ENCODE measurements at regions not wholly inside any gene's neighbourhood (a gene's known extent, or its start where the extent isn't known, plus 50 kb on each side); places are given as distances from the start of the nearest gene placed in this dataset.

GRCh38 chr21:25329227-25329825 lies 278.0 kb downstream of the MRPL39 start:
- no peak for DNase-seq (ENCODE audit: low spot score in 2 of 2, unreplicated experiment in 2 of 2)
- no peaks in the 10 kb centered on the region for H3K36me3 Mint-ChIP-seq
- H3K4me1 Mint-ChIP-seq: peaks cover 3% of the 10 kb centered on the region
- no peaks in the 10 kb centered on the region for H3K27me3 Mint-ChIP-seq (ENCODE audit: low read depth)
- H3K9me3 Mint-ChIP-seq: peaks cover under 1% of the 10 kb centered on the region
- no peak for TF ChIP-seq CTCF (IDR thresholded peaks at IDR 0.05; ENCODE audit: unreplicated experiment)
- no peak overlapping the region for H3K27ac Mint-ChIP-seq
- H3K4me3 Mint-ChIP-seq: no peak overlapping the region

GRCh38 chr21:25328736-25329135 lies 278.5 kb downstream of the MRPL39 start:
- no peak overlapping the region for H3K4me3 Mint-ChIP-seq
- H3K4me1 Mint-ChIP-seq: peaks cover 3% of the 10 kb centered on the region
- H3K9me3 Mint-ChIP-seq: peaks cover 4% of the 10 kb centered on the region
- TF ChIP-seq CTCF (IDR thresholded peaks at IDR 0.05; ENCODE audit: unreplicated experiment): no peak
- no peaks in the 10 kb centered on the region for H3K36me3 Mint-ChIP-seq
- no peaks in the 10 kb centered on the region for H3K27me3 Mint-ChIP-seq (ENCODE audit: low read depth)
- H3K27ac Mint-ChIP-seq: no peak overlapping the region
- no peak for DNase-seq (ENCODE audit: low spot score in 2 of 2, unreplicated experiment in 2 of 2)

GRCh38 chr21:25326181-25326580 lies 281.1 kb downstream of the MRPL39 start:
- TF ChIP-seq CTCF (IDR thresholded peaks at IDR 0.05; ENCODE audit: unreplicated experiment): no peak
- no peak overlapping the region for H3K4me3 Mint-ChIP-seq
- peaks cover 3% of the 10 kb centered on the region for H3K4me1 Mint-ChIP-seq
- H3K27me3 Mint-ChIP-seq (ENCODE audit: low read depth): no peaks in the 10 kb centered on the region
- H3K36me3 Mint-ChIP-seq: no peaks in the 10 kb centered on the region
- H3K9me3 Mint-ChIP-seq: peaks cover 10% of the 10 kb centered on the region
- no peak overlapping the region for H3K27ac Mint-ChIP-seq
- no peak for DNase-seq (ENCODE audit: low spot score in 2 of 2, unreplicated experiment in 2 of 2)

DNA sequence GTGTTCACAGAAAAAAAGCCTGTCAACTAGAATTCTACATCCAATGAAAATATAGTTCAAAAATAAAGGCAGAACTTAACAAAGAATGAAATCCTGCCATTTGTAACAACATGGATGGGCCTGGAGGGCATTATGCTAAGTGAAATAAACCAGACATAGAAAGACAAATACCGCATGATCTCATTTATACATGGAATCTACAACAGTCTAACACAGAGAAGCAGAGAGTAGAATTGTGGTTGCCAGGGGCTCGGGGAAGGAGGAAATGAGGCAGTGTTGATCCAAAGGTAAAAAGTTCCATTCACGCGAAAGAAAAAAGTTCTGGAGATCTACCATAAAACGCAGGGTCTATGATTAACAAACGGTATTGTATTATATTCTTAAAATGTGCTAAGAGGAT lies 282.6 kb downstream of the MRPL39 start:
- Mint-ChIP-seq H3K27ac (peak overlapping the region; percentile 25), H3K9me3 (peaks cover 10% of the 10 kb centered on the region), H3K4me1 (peaks cover 3% of the 10 kb centered on the region), H3K27me3 (ENCODE audit: low read depth) (no peaks in the 10 kb centered on the region), H3K4me3 (no peak overlapping the region), H3K36me3 (no peaks in the 10 kb centered on the region)
- no peak for DNase-seq (ENCODE audit: low spot score in 2 of 2, unreplicated experiment in 2 of 2)
- TF ChIP-seq CTCF (IDR thresholded peaks at IDR 0.05; ENCODE audit: unreplicated experiment): no peak

- no peak for TF ChIP-seq CTCF (IDR thresholded peaks at IDR 0.05; ENCODE audit: unreplicated experiment)
- Mint-ChIP-seq H3K27me3 (ENCODE audit: low read depth) (no peaks in the 10 kb centered on the region), H3K9me3 (peaks cover 10% of the 10 kb centered on the region), H3K27ac (no peak overlapping the region), H3K4me3 (no peak overlapping the region), H3K4me1 (peaks cover 3% of the 10 kb centered on the region), H3K36me3 (no peaks in the 10 kb centered on the region)
- DNase-seq (ENCODE audit: low spot score in 2 of 2, unreplicated experiment in 2 of 2): no peak
Observed at GRCh38 chr21:25323356-25323949, 283.8 kb downstream of the MRPL39 start.

Measured in mesothelial cell of epicardium (in vitro differentiated cells).